IMR-90 (cell line): ENCODE measurements at regions not wholly inside any gene's neighbourhood (a gene's known extent, or its start where the extent isn't known, plus 50 kb on each side); places are given as distances from the start of the nearest gene placed in this dataset.

Source experiments
- ATAC-seq: fragments of 200-7000 bp; cut with Tn5 transposase; 2 replicates; pipeline ENCODE4 v1.9.1; 2020; ENCODE audit warnings: low read depth, mild to moderate bottlenecking, moderate library complexity
- BruUV-seq: library from RNA; stranded (reverse); fragments of 400-500 nt; replicated peaks from 2 replicates; lab custom pipeline; 2021; lab: Mats Ljungman, UMichigan
- CTCF ChIA-PET: fragments of 300-600 bp; formaldehyde crosslinking; extraction: SDS; loops from one replicate; lab custom pipeline; 2021; ENCODE audit warnings: antibody characterized with exemption; lab: Yijun Ruan, JAX
- POLR2A ChIA-PET: fragments of 300-600 bp; sonication (Branson Sonifier 250); formaldehyde crosslinking; loops from one replicate; lab custom pipeline; 2022; ENCODE audit warnings: antibody characterized with exemption; ENCODE audit not compliant: unreplicated experiment; lab: Charles Lee
- DNase-seq: peaks from one replicate; pipeline ENCODE4 v3.0.0; 2013
- H2AFZ ChIP-seq: replicated peaks from 2 replicates; pipeline ENCODE3; 2013; ENCODE audit warnings: low read length, mild to moderate bottlenecking; ENCODE audit not compliant: poor library complexity
- H2AK5ac ChIP-seq: 2 replicates; pipeline ENCODE4 v1.6.1; 2013; ENCODE audit warnings: low read depth, low read length, inconsistent platforms
- H2AK9ac ChIP-seq: replicated peaks from 2 replicates; pipeline ENCODE3; 2013; ENCODE audit warnings: mild to moderate bottlenecking, low read depth, low read length, moderate library complexity; ENCODE audit not compliant: poor library complexity
- H2BK120ac ChIP-seq: 2 replicates; pipeline ENCODE4 v1.6.1; 2013; ENCODE audit warnings: low read depth, low read length, inconsistent platforms
- H2BK15ac ChIP-seq: 3 replicates; pipeline ENCODE4 v1.6.1; 2013; ENCODE audit warnings: low read depth, low read length, inconsistent platforms
- H2BK20ac ChIP-seq: 2 replicates; pipeline ENCODE4 v1.6.1; 2013; ENCODE audit warnings: low read depth, mild to moderate bottlenecking, inconsistent platforms, low read length, moderate library complexity
- H2BK5ac ChIP-seq: 2 replicates; pipeline ENCODE4 v1.6.1; 2013; ENCODE audit warnings: mild to moderate bottlenecking, low read depth, low read length, inconsistent platforms; ENCODE audit not compliant: poor library complexity, severe bottlenecking
- H3K14ac ChIP-seq: replicated peaks from 2 replicates; pipeline ENCODE4 v1.6.1; 2013; ENCODE audit warnings: low read depth, low read length, inconsistent platforms
- H3K18ac ChIP-seq: 2 replicates; pipeline ENCODE4 v1.6.1; 2013; ENCODE audit warnings: low read depth, low read length, control low read depth
- H3K23ac ChIP-seq: 2 replicates; pipeline ENCODE4 v1.6.1; 2013; ENCODE audit warnings: low read depth, low read length, inconsistent platforms
- H3K27ac ChIP-seq: 2 replicates; pipeline ENCODE4 v1.5.1; 2013; ENCODE audit warnings: mild to moderate bottlenecking, control low read depth, low read length; ENCODE audit not compliant: insufficient read depth
- H3K27me3 ChIP-seq: 2 replicates; pipeline ENCODE4 v1.6.1; 2013; ENCODE audit warnings: low read length; ENCODE audit not compliant: control insufficient read depth, insufficient read depth
- H3K36me3 ChIP-seq: 2 replicates; pipeline ENCODE4 v1.6.1; 2013; ENCODE audit warnings: low read length, mixed read lengths; ENCODE audit not compliant: control insufficient read depth, insufficient read depth
- H3K4ac ChIP-seq: 2 replicates; pipeline ENCODE4 v1.6.1; 2013; ENCODE audit warnings: low read depth, low read length, inconsistent platforms
- H3K4me1 ChIP-seq: 2 replicates; pipeline ENCODE4 v1.6.1; 2013; ENCODE audit warnings: low read length, mixed read lengths; ENCODE audit not compliant: control insufficient read depth, insufficient read depth
- H3K4me2 ChIP-seq: 2 replicates; pipeline ENCODE4 v1.6.1; 2013; ENCODE audit warnings: low read depth, mild to moderate bottlenecking, control low read depth, low read length, moderate library complexity
- H3K4me3 ChIP-seq: 2 replicates; pipeline ENCODE4 v1.5.1; 2013; ENCODE audit warnings: low read depth, mild to moderate bottlenecking, control low read depth, low read length, moderate library complexity; ENCODE audit not compliant: insufficient read depth
- H3K56ac ChIP-seq: 2 replicates; pipeline ENCODE4 v1.6.1; 2013; ENCODE audit warnings: low read length, inconsistent platforms; ENCODE audit not compliant: insufficient read depth; ENCODE audit errors: extremely low read depth
- H3K79me1 ChIP-seq, 2 experiments: 2 replicates each; pipeline ENCODE4 v1.6.1; 2013; ENCODE audit warnings: low read length in 2 of 2, inconsistent platforms in 1 of 2, low read depth in 1 of 2
- H3K9ac ChIP-seq: 2 replicates; pipeline ENCODE4 v1.6.1; 2013; ENCODE audit warnings: low read depth, low read length, control low read depth
- H3K9me1 ChIP-seq: 2 replicates; pipeline ENCODE4 v1.6.1; 2013; ENCODE audit warnings: low read length, inconsistent platforms; ENCODE audit not compliant: insufficient read depth
- H3K9me3 ChIP-seq: 2 replicates; pipeline ENCODE4 v1.6.1; 2013; ENCODE audit warnings: low read length; ENCODE audit not compliant: control insufficient read depth, insufficient read depth
- H4K20me1 ChIP-seq: 2 replicates; pipeline ENCODE4 v1.6.1; 2013; ENCODE audit warnings: low read length, inconsistent platforms; ENCODE audit not compliant: insufficient read depth
- H4K5ac ChIP-seq: 2 replicates; pipeline ENCODE4 v1.6.1; 2013; ENCODE audit warnings: mild to moderate bottlenecking, low read depth, low read length, control low read depth
- H4K8ac ChIP-seq, 2 experiments: 2 replicates each; pipeline ENCODE4 v1.6.1; 2013; ENCODE audit warnings: low read depth in 2 of 2, low read length in 2 of 2, control low read depth in 1 of 2, inconsistent platforms in 1 of 2
- H4K91ac ChIP-seq: 2 replicates; pipeline ENCODE4 v1.6.1; 2013; ENCODE audit warnings: low read depth, low read length, inconsistent platforms; ENCODE audit not compliant: insufficient read depth
- BHLHE40 ChIP-seq: fragments of 150-350 bp; IDR thresholded peaks from 2 replicates; pipeline ENCODE4 v1.6.1; 2016; ENCODE audit warnings: mild to moderate bottlenecking, low read depth, low read length
- CEBPB ChIP-seq: IDR thresholded peaks from 2 replicates; pipeline ENCODE4 v1.6.1; 2012; ENCODE audit warnings: low read depth, low read length, improper control_type of control experiment
- CHD1 ChIP-seq: IDR thresholded peaks from 2 replicates; pipeline ENCODE4 v1.6.1; 2012; ENCODE audit warnings: low read depth, low read length, improper control_type of control experiment
- CTCF ChIP-seq: conservative IDR thresholded peaks from 2 replicates; pipeline ENCODE4 v1.5.1; 2012; ENCODE audit warnings: mild to moderate bottlenecking, low read depth, low read length, improper control_type of control experiment
- ELK1 ChIP-seq: fragments of 150-350 bp; IDR thresholded peaks from 2 replicates; pipeline ENCODE4 v1.6.1; 2016; ENCODE audit warnings: low read depth, mild to moderate bottlenecking, low read length, moderate library complexity, borderline replicate concordance
- FOS ChIP-seq: fragments of 150-350 bp; IDR thresholded peaks from 2 replicates; pipeline ENCODE4 v1.6.1; 2016; ENCODE audit warnings: low read depth, low read length
- MAZ ChIP-seq: IDR thresholded peaks from 2 replicates; pipeline ENCODE4 v1.6.1; 2012; ENCODE audit warnings: low read depth, mild to moderate bottlenecking, low read length, improper control_type of control experiment, moderate library complexity, borderline replicate concordance
- POLR2A ChIP-seq: IDR thresholded peaks from 2 replicates; pipeline ENCODE4 v1.6.1; 2012; ENCODE audit warnings: mild to moderate bottlenecking, low read depth, low read length
- RCOR1 ChIP-seq: IDR thresholded peaks from 2 replicates; pipeline ENCODE4 v1.6.1; 2012; ENCODE audit warnings: mild to moderate bottlenecking, low read length, improper control_type of control experiment; ENCODE audit not compliant: insufficient replicate concordance
- RFX5 ChIP-seq: IDR thresholded peaks from 2 replicates; pipeline ENCODE4 v1.8.0; 2012; ENCODE audit warnings: low read depth, mild to moderate bottlenecking, low read length, moderate library complexity
- SMC3 ChIP-seq: fragments of 150-350 bp; IDR thresholded peaks from 2 replicates; pipeline ENCODE4 v1.6.1; 2016; ENCODE audit warnings: low read depth, mild to moderate bottlenecking, antibody characterized with exemption, low read length, moderate library complexity
- USF2 ChIP-seq: fragments of 150-350 bp; IDR thresholded peaks from 2 replicates; pipeline ENCODE4 v1.6.1; 2017; ENCODE audit warnings: mild to moderate bottlenecking, antibody characterized with exemption, low read length, low read depth
- WGBS, 2 experiments: methylation state at CpG; one replicate each; pipeline versions ENCODE4 v1.1.5 to v1.1.7; 2013; ENCODE audit warnings: missing lambda C conversion rate in 2 of 2; ENCODE audit not compliant: insufficient read length in 1 of 2; ENCODE audit errors: extremely low coverage in 2 of 2; 5-methylcytosine and 5-hydroxymethylcytosine counted together
- dilution Hi-C: fragments of 300-500 bp; cut with HindIII; formaldehyde crosslinking; loops from one replicate; pipeline ENCODE4 v1.14.3; 2018; ENCODE audit warnings: low sequenced_read_pairs; ENCODE audit not compliant: unreplicated experiment
- in situ Hi-C: fragments of 300-500 bp; cut with MboI; formaldehyde crosslinking; loops from 3 replicates; pipeline ENCODE4 v1.14.3; 2019; ENCODE audit warnings: low sequenced_read_pairs, inconsistent platforms, mixed read lengths
- intact Hi-C: fragments of 100-400 bp; cut with micrococcal nuclease; formaldehyde crosslinking; loops from 2 replicates; pipeline ENCODE4 v1.10.0; 2022

- ChIA-PET POLR2A (no interaction called here), CTCF (no interaction called here)
- Histone ChIP-seq H3K18ac (no peak overlapping the region), H4K5ac (no peak overlapping the region), H2AFZ (no peak overlapping the region), H2BK5ac (no peak overlapping the region), H2BK20ac (no peak overlapping the region), H3K4me1 (no peaks in the 10 kb centered on the region), H3K9ac (no peak overlapping the region), H3K23ac (no peak overlapping the region), H3K14ac (no peak overlapping the region), H2AK5ac (no peak overlapping the region), H2BK15ac (no peak overlapping the region), H3K4ac (no peak overlapping the region), H3K27ac (no peak overlapping the region), H4K20me1 (no peaks in the 10 kb centered on the region), H3K9me3 (peaks cover 3% of the 10 kb centered on the region; the same call in 1 of the 2 replicates), H3K27me3 (no peaks in the 10 kb centered on the region), H3K36me3 (no peaks in the 10 kb centered on the region), H2BK120ac (no peak overlapping the region), H4K91ac (no peak overlapping the region), H3K9me1 (no peaks in the 10 kb centered on the region), H3K4me3 (no peak overlapping the region), H3K79me1 (no peaks in the 10 kb centered on the region), H3K4me2 (no peak overlapping the region), H4K8ac (no peak overlapping the region), H2AK9ac (no peak overlapping the region), H3K56ac (no peak overlapping the region)
- DNase-seq (no peak), ATAC-seq (no peak)
- dilution Hi-C loops (no loop called here), intact Hi-C loops (no loop called here), in situ Hi-C loops (no loop called here)
- TF ChIP-seq FOS (no peak), SMC3 (no peak), RCOR1 (no peak), CEBPB (no peak), CHD1 (no peak), CTCF (no peak), USF2 (no peak), RFX5 (no peak), POLR2A (no peak), BHLHE40 (no peak), MAZ (no peak), ELK1 (no peak)
- WGBS, 2 experiments, result no CpG with 5 or more reads among the region's 2 CpGs
- no TSS peak for BruUV-seq
Measured at GRCh38 chr4:160265836-160266235, 1163.0 kb downstream of the RAPGEF2 start.
